Stimulated activated CD4-positive, alpha-beta T cell treated with anti-CD3 and anti-CD28 coated beads, Interleukin-1b, Interleukin-23, amount 100 ng/mL, for 1 hour (primary cell): ENCODE measurements at regions not wholly inside any gene's neighbourhood (a gene's known extent, or its start where the extent isn't known, plus 50 kb on each side); places are given as distances from the start of the nearest gene placed in this dataset.

ENCODE experiments used
- DNase-seq, 2 donors: peaks; one replicate each; pipeline ENCODE4 v3.0.0-alpha.2; 2020; ENCODE audit warnings: low read depth in 2 of 2

GRCh38 chr6:15804164-15805154, 141.6 kb upstream of the DTNBP1 start:
- DNase-seq: no peak

- DNase-seq: no peak
These were observed 139.6 kb upstream of the DTNBP1 start for GRCh38 chr6:15802466-15802865.

- DNase-seq: no peak
These were observed 139.1 kb upstream of the DTNBP1 start for GRCh38 chr6:15801912-15802311.

GRCh38 chr6:15800841-15801617, 138.2 kb upstream of the DTNBP1 start:
- no peak for DNase-seq

- no peak for DNase-seq
These were observed 135.9 kb upstream of the DTNBP1 start for GRCh38 chr6:15798533-15799255.

GRCh38 chr6:15796844-15797243, 134.0 kb upstream of the DTNBP1 start:
- no peak for DNase-seq

GRCh38 chr6:15796130-15796771, 133.4 kb upstream of the DTNBP1 start:
- no peak for DNase-seq

GRCh38 chr6:15793826-15794225, 131.0 kb upstream of the DTNBP1 start:
- DNase-seq: no peak

- DNase-seq: no peak
These were observed 130.5 kb upstream of the DTNBP1 start for GRCh38 chr6:15793288-15793687.

- no peak for DNase-seq
These were observed 130.0 kb upstream of the DTNBP1 start for GRCh38 chr6:15792842-15793241.

GRCh38 chr6:15791448-15792181, 128.8 kb upstream of the DTNBP1 start:
- DNase-seq: no peak

GRCh38 chr6:15790116-15790515, 127.3 kb upstream of the DTNBP1 start:
- no peak for DNase-seq

GRCh38 chr6:15786846-15787245, 124.0 kb upstream of the DTNBP1 start:
- no peak for DNase-seq

GRCh38 chr6:15783484-15783883, 120.7 kb upstream of the DTNBP1 start:
- DNase-seq: no peak

GRCh38 chr6:15781890-15782289, 119.1 kb upstream of the DTNBP1 start:
- no peak for DNase-seq

GRCh38 chr6:15781333-15781732, 118.5 kb upstream of the DTNBP1 start:
- no peak for DNase-seq

GRCh38 chr6:15780437-15780836, 117.6 kb upstream of the DTNBP1 start:
- DNase-seq: no peak

GRCh38 chr6:15779726-15780125, 116.9 kb upstream of the DTNBP1 start:
- no peak for DNase-seq

- no peak for DNase-seq
These were observed 113.7 kb upstream of the DTNBP1 start for GRCh38 chr6:15776458-15776980.

- DNase-seq: no peak
These were observed 112.9 kb upstream of the DTNBP1 start for GRCh38 chr6:15775741-15776140.
